Activated CD8-positive, alpha-beta T cell treated with anti-CD3 and anti-CD28 coated beads for 36 hours (primary cell): ENCODE measurements at regions not wholly inside any gene's neighbourhood (a gene's known extent, or its start where the extent isn't known, plus 50 kb on each side); places are given as distances from the start of the nearest gene placed in this dataset.

ENCODE experiments used
- ATAC-seq: fragments of 200-7000 bp; cut with Tn5 transposase; one replicate; pipeline ENCODE4 v1.10.0; 2021; ENCODE audit warnings: mild to moderate bottlenecking, moderate library complexity
- CTCF ChIA-PET: fragments of 350-600 bp; sonication (Branson Sonifier 250); formaldehyde crosslinking; loops from one replicate; lab custom pipeline; 2021; ENCODE audit warnings: antibody characterized with exemption; lab: Charles Lee
- POLR2A ChIA-PET: fragments of 350-600 bp; sonication (Branson Sonifier 250); formaldehyde crosslinking; loops from one replicate; lab custom pipeline; 2021; ENCODE audit warnings: antibody characterized with exemption; lab: Charles Lee
- DNase-seq: peaks from one replicate; pipeline ENCODE4 v3.0.0-alpha.2; 2020
- H3K27ac Mint-ChIP-seq: one replicate; pipeline ENCODE4 v1.8.0; 2021; ENCODE audit warnings: mild to moderate bottlenecking, mixed read lengths
- H3K27me3 Mint-ChIP-seq: one replicate; pipeline ENCODE4 v1.8.0; 2021; ENCODE audit warnings: mixed read lengths
- H3K36me3 Mint-ChIP-seq: one replicate; pipeline ENCODE4 v1.8.0; 2021; ENCODE audit warnings: low read depth, mixed read lengths
- H3K4me1 Mint-ChIP-seq: one replicate; pipeline ENCODE4 v1.8.0; 2021; ENCODE audit warnings: low read depth, mixed read lengths
- H3K4me3 Mint-ChIP-seq: one replicate; pipeline ENCODE4 v1.8.0; 2021; ENCODE audit warnings: mild to moderate bottlenecking, moderate library complexity, mixed read lengths
- H3K9me3 Mint-ChIP-seq: one replicate; pipeline ENCODE4 v1.8.0; 2021; ENCODE audit warnings: mixed read lengths
- intact Hi-C: fragments of 100-400 bp; cut with micrococcal nuclease; formaldehyde crosslinking; loops from one replicate; pipeline ENCODE4 v1.10.0; 2022
- TF ChIP-seq, protein P1 (sequence below): fragments of 200-600 bp; IDR thresholded peaks from one replicate; pipeline ENCODE4 v1.8.0; 2022; ENCODE audit warnings: antibody characterized with exemption, mild to moderate bottlenecking

DNA sequence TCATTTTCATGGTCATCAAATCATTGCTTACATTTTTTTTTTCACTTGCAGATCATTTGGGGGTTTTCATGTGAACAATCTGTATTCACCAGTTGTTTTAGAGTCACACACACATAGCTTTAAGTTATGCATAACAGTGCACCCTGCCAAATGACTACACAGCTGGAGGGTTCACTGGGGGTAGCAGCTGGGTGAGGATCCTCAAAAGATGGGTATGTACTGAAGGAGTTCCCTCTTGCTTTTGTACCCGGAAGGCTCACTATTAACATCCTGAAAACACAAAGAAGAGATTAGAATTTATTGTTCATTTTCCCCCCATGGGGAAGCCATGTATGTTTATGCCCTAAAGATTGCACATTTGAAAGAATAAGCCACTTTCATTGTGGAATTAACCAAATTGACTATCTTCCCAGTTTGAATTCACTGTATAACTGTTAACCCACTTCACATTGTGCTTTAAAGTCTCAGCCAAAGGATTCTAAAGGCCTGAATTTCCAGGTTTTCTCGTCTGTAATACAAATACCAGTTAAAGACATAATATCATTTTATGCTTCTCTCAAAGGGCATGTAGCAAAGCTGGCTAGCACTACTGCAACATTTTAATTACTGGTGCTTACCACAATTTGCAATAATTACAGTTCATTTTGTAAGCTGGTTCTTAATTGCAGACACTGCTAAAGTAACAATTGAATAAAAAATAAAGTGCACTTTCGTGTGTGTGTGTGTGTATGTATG is 466.4 kb upstream of the MEF2C start:
- CTCF ChIA-PET = no interaction called here
- POLR2A ChIA-PET = no interaction called here

DNA sequence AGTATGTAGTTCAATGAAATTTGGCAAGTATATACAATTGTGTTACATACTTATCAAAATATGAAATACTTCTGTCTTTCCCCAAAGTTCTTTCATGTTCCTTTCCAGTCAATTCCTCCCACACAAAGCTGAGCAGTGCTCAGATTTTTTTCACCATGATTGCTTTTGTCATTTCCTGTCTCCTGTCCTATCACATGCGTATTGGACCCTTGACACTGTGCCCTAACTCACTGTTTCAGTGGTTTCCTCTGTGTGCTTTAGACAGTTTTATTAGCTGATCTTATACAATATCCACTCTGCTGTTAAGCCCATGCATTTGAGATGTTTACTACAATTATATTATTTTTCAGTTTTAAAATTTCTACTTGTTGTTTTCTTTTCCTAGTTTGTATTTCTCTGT is 463.6 kb upstream of the MEF2C start:
- ATAC-seq = peak; percentile 34

More for the DNA sequence above, 466.4 kb upstream of the MEF2C start:
- Mint-ChIP-seq H3K9me3 (no peaks in the 10 kb centered on the region), H3K27me3 (no peaks in the 10 kb centered on the region), H3K27ac (no peak overlapping the region), H3K36me3 (no peaks in the 10 kb centered on the region), H3K4me1 (peaks cover 2% of the 10 kb centered on the region), H3K4me3 (no peak overlapping the region)
- intact Hi-C loops = no loop called here
- TF ChIP-seq, protein P1, sequence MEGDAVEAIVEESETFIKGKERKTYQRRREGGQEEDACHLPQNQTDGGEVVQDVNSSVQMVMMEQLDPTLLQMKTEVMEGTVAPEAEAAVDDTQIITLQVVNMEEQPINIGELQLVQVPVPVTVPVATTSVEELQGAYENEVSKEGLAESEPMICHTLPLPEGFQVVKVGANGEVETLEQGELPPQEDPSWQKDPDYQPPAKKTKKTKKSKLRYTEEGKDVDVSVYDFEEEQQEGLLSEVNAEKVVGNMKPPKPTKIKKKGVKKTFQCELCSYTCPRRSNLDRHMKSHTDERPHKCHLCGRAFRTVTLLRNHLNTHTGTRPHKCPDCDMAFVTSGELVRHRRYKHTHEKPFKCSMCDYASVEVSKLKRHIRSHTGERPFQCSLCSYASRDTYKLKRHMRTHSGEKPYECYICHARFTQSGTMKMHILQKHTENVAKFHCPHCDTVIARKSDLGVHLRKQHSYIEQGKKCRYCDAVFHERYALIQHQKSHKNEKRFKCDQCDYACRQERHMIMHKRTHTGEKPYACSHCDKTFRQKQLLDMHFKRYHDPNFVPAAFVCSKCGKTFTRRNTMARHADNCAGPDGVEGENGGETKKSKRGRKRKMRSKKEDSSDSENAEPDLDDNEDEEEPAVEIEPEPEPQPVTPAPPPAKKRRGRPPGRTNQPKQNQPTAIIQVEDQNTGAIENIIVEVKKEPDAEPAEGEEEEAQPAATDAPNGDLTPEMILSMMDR = no peak
- ATAC-seq (no peak), DNase-seq (no peak)

DNA sequence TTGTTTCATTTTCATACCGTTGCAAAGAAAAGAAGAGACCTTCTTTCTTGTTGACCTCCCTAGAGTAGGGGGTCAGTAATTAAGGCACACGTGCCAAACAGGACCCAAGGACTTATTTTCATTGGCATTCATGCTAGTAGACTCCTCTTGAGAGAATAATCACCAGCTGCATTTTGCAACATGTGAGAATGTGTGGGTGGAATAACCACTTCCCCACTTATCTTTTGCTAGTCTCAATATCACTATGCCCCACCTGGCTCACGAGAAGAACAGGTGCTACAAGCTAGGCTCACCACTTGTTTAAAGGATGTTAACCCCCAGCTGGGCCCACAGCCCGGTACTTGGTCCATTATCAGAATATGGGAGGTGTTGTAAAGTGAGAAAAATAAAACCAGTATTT is 460.7 kb upstream of the MEF2C start:
- CTCF ChIA-PET = no interaction called here
- Mint-ChIP-seq H3K36me3 (no peaks in the 10 kb centered on the region), H3K27me3 (no peaks in the 10 kb centered on the region), H3K4me1 (peaks cover 7% of the 10 kb centered on the region), H3K9me3 (no peaks in the 10 kb centered on the region), H3K27ac (no peak overlapping the region), H3K4me3 (no peak overlapping the region)
- ATAC-seq (peak; percentile 64), DNase-seq (peak; percentile 49)
- intact Hi-C loops = no loop called here
- POLR2A ChIA-PET = interaction anchor here (0.9 kb wide), 1 partner anchor 21 kb away, joined by 4 read pairs; no protein-coding TSS in a partner anchor
- TF ChIP-seq, protein P1 = no peak

More for the DNA sequence above, 463.6 kb upstream of the MEF2C start:
- H3K4me1 Mint-ChIP-seq = peaks cover 7% of the 10 kb centered on the region
- H3K27ac Mint-ChIP-seq = no peak overlapping the region
- intact Hi-C loops = no loop called here
- ChIA-PET CTCF (no interaction called here), POLR2A (no interaction called here)
- DNase-seq = no peak
- H3K27me3 Mint-ChIP-seq = no peaks in the 10 kb centered on the region
- H3K4me3 Mint-ChIP-seq = no peak overlapping the region
- TF ChIP-seq, protein P1 = no peak
- no peaks in the 10 kb centered on the region for H3K9me3 Mint-ChIP-seq
- no peaks in the 10 kb centered on the region for H3K36me3 Mint-ChIP-seq

DNA sequence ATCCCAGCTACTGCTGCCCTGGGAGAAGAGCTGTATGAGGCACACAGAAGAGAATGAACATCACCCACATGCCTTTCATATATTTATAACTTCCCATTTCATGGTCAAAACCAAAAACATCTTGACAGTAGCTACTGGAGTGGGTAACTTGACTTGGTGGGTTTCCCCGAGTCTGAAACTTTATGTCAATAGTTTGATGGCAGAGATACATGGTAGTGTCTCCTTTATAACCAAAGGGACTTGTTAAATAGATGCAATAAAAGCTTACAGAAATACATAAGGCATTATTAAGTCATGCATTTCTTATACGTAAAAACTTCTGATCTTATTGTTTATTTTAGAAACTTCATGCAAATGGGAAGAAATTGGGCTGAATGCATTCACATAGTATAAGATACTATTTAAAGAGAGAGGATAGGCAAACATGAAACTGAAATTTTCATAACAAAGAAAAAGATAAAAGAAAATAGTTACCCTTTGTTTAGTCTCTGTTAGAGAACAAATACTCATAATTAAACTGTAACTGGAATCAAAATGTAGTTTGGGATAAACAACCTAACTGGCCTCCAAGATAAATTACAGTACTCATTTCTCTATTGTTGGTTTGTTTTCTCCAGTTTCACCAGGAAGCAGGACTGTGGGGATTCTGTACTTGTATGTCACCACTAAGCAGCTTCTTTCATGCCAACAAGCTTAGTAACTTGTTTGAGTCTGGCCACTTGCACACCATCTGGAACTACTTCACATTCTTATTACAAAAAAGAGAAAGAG is 459.3 kb upstream of the MEF2C start:
- ATAC-seq (no peak), DNase-seq (no peak)
- H3K36me3 Mint-ChIP-seq = no peaks in the 10 kb centered on the region
- no peaks in the 10 kb centered on the region for H3K9me3 Mint-ChIP-seq
- ChIA-PET POLR2A (no interaction called here), CTCF (no interaction called here)
- no peak overlapping the region for H3K4me3 Mint-ChIP-seq
- H3K4me1 Mint-ChIP-seq = peaks cover 7% of the 10 kb centered on the region
- intact Hi-C loops = no loop called here
- TF ChIP-seq, protein P1 = no peak
- peaks cover 1% of the 10 kb centered on the region for H3K27me3 Mint-ChIP-seq
- no peak overlapping the region for H3K27ac Mint-ChIP-seq

DNA sequence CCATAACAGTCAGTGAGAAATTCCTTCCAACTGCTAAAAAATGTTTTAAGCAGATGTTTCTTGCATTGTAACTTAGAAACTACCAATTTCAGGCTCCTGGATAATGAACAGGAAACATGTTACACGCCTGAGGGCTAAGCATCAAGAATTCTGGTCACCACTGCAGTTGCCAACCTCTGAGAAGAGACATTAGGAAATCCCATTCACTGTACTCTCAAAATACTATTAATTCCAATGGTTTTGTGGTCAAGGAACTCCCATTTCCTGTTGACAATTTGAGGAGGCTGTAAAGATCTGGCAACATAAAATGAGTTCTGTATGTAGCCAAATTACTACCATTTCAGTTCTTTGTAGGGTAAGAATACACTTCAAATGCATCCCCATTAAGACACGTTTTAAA is 456.0 kb upstream of the MEF2C start:
- Mint-ChIP-seq H3K27me3 (peaks cover 1% of the 10 kb centered on the region), H3K4me3 (no peak overlapping the region), H3K36me3 (no peaks in the 10 kb centered on the region), H3K4me1 (peaks cover 5% of the 10 kb centered on the region), H3K27ac (no peak overlapping the region), H3K9me3 (no peaks in the 10 kb centered on the region)
- TF ChIP-seq, protein P1 = no peak
- intact Hi-C loops = no loop called here
- ChIA-PET CTCF (no interaction called here), POLR2A (no interaction called here)
- ATAC-seq (no peak), DNase-seq (no peak)
